ENCODE measurements at regions not wholly inside any gene's neighbourhood (a gene's known extent, or its start where the extent isn't known, plus 50 kb on each side); places are given as distances from the start of the nearest gene placed in this dataset.

DNA sequence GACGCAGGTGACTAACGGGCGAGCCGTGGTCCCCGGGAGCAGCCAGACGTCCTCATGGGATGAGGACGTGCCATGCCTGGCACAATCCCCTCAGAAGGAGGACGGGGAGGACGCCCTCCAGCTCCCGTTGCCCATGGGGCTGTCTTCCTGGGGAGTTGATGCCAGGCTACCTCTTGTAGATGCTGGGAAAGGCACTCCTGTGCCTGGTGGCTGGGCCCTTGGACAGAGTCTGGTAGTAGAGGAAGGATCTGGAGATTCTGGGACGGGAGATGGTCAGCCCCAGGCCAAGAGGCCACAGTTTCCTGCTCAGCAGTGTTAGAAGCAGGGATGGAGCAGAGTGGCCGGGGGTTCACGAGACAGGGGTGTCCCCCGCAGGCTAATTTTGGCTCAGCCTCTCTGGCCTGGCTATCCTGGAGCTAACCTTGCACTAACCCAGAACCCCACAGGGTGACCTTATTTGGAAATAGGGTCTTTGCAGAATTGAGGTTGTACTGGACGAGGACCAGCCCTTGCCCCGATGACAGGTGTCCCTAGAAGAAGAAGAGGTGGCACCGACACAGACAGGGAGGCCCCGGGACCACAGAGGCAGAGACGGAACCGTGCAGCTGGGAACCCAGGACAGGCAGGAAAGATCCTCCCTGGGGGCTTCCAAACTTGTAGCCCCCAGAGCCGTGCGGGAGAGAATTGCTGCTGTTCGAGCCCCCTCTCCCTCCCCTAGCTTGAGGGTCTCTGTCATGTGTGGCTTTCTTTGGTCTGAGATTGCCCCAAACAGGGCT lies 50.1 kb upstream of the ADRA2C start:
- no peak for DNase-seq

GRCh38 chr4:3715061-3715854 lies 50.9 kb upstream of the ADRA2C start:
- DNase-seq = no peak

GRCh38 chr4:3714642-3715001 lies 51.6 kb upstream of the ADRA2C start:
- DNase-seq = no peak

DNA sequence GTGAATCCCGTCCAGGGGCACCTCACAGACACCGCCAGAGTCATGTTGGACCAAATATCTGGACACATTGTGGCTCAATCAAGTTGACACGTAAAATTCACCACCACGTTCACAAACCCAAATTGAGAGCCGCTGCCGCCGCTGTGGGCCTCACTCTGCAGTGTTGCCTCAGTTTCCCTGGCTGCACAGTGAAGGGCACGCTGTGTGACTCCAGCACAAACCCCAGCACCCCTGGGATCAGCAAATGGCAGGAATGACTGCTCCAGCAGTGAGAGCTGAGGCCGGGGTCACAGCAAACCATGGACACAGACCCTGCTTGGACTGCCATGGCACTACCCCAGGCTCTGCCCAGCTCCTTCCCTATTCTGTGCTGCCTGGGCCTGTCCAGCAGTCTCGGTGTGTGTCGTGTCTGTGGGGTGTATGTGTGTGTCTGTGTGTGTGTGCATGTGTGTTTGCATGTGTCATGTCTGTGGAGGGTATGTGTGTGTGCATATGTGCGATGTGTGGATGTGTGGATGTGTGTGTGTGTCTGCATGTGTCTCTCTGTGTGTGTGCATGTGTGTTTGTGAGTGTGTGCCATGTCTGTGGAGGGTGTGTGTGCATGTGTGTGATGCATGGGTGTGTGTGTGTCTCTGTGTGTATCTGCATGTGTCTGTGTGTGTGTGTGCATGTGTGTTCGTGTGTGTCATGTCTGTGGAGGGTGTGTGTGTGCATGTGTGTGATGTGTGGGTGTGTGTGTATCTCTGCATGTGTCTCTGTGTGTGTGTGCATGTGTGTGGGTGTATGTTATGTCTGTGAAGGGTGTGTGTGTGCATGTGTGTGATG lies 52.2 kb upstream of the ADRA2C start:
- no peak for DNase-seq

DNA sequence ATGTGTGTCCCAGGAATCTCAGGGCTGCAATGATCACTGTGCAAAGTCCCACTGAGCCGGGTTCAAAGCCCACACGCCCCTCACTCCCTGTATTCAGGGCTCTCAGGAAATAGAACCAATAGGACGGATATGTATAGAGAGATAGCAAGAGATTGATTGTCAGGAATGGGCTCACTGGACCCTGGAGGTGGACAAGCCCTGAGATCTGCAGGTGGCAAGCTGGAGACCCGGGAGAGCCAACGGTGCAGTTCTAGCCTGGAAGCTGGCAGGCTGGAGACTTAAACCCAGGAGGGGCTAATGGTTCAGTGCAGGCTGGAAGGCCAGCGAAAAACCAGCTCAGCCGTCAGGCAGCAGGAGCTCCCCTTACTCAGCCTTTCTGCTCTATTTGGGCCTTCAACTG lies 52.8 kb upstream of the ADRA2C start:
- no peak for DNase-seq

GRCh38 chr4:3712936-3713335 lies 53.2 kb upstream of the ADRA2C start:
- no peak for DNase-seq

- no peak for DNase-seq
Observed at GRCh38 chr4:3712112-3712805, 53.9 kb upstream of the ADRA2C start.

DNA sequence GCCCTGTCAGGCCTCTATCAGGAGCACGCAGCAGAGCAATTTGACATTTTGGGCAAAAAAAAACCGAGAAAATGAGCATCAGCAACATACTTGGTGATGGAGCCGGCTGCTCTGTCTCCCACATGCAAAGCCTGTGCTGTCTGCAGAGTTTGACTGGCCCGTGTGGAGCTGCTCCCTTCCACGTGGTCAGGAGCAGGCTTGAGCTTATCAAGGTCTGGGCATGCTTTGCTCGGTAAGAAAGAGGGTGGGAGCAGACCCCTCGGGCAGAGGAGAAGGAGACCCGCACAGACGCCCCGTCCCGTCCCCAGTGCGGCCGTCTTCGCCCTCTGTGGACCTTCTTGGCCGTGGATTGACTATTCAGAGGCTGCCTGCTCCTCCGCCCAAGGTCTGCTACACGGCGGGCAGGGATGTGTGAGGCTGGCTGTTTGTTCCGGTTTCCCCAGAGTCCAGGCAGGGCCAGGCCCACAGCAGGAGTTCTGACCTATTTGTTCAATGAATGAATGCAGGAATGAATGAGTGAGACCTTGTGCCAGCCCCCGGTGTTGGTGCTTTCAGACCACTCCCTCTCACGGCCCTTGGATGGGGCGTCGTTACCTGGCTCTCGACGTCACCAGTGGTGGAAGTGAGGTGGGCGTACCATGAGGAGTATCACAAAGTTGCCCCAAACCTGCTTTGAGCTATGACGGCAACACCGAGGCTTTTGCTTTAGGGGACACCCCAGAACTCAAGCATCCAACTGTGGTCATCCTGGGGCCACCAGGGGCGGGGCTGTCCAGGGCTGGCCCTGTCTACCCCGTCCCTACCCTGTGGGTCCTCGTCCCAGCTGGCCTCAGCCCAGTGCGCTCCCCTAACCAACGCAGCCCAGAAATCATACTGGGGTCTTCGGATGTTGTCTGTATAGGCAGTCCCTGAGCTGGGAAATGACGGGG lies 54.7 kb upstream of the ADRA2C start:
- no peak for DNase-seq

- no peak for DNase-seq
Observed at GRCh38 chr4:3710451-3711182, 55.6 kb upstream of the ADRA2C start.

GRCh38 chr4:3709846-3710441 lies 56.2 kb upstream of the ADRA2C start:
- DNase-seq = no peak

GRCh38 chr4:3709061-3709845 lies 56.9 kb upstream of the ADRA2C start:
- DNase-seq = no peak

DNA sequence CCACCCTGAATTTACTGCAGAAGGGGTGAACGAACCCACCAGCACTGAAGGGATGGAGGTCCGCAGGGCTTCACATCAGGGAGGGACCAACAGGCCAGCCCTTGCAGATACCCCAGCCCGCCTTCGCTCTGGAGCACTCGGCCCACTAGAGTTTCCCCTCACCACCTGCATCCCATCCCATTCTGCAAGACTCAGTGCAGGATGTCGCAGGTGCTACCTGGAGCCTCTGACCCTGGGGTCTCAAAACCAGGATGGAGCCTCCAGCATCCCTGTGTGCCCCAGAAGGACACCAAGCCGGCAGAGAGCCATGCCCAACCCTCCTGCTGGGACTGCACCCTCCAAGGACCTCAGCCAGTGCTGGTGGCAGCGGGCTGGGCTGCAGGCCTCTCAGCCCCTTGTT lies 57.6 kb upstream of the ADRA2C start:
- DNase-seq = no peak

- no peak for DNase-seq
Observed at GRCh38 chr4:3708103-3708510, 58.1 kb upstream of the ADRA2C start.

DNA sequence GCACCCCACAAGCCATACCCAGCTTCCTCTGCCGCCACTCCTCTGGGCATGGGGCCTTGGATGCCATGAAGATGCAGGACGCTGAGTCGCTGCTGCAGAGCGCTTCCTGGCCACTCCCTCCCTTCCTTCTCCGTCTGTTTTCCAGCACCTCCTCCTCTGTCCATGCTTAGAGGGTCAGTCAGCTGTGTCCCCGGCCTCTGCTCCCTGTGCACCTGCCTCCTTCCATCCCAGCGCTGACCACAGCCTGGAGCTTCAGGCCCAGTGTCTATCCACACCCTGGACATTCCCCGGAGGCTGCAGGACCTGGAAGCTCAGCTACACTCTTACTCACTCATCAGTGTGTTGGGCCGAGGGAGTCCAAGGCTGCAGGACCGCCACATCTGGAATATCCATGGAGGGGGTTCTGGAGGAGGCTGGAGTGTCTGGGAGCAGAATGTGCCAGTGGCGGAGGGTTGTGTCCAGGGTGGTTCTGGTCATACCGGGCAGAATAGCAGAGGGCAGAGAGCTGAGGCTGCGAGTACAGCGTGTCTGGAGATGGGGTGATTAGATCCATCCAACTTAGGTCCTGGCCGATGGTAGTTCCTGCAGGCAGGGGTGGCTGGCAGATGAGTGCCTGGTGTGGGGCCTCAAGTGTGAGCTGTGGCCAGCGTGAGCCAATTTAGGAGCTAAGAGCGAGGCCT lies 58.6 kb upstream of the ADRA2C start:
- DNase-seq = no peak

GRCh38 chr4:3706565-3707422 lies 59.4 kb upstream of the ADRA2C start:
- no peak for DNase-seq

DNA sequence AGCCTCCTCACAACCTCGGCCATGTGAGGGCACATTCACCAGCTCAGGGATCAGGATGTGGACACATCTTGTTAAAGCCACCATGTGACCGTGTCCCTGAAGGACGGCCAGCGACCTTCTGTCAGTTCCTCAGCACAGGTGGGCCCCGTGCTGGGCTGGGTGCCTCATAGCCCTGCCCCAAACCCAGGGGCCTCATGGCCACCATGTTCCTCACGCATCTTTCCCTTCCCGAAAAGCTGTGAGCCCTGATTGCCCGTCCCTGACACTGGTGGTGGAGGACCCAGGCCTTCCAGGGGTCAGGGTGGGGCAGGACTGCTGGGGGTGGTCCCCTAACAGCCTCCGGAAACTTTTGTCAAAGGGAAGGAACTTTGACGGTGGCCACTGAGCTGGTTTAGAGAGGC lies 60.1 kb upstream of the ADRA2C start:
- DNase-seq = no peak

- DNase-seq = no peak
Observed at GRCh38 chr4:3705236-3705987, 60.8 kb upstream of the ADRA2C start.
